Astrocyte (in vitro differentiated cells and primary cell): ENCODE measurements at regions not wholly inside any gene's neighbourhood (a gene's known extent, or its start where the extent isn't known, plus 50 kb on each side); places are given as distances from the start of the nearest gene placed in this dataset.

Source experiments
- DNase-seq: peaks from one replicate; pipeline ENCODE4 v3.0.0-alpha.2; 2010; ENCODE audit warnings: low read depth
- FAIRE-seq: peaks from 2 replicates; lab custom pipeline; 2011; peaks lifted over from hg19 to GRCh38; lab: Jason Lieb, UNC
- H2AFZ ChIP-seq: 2 replicates; pipeline ENCODE4 v1.6.0; 2012; ENCODE audit warnings: low read depth, low read length, inconsistent platforms
- H3K27ac ChIP-seq: 2 replicates; pipeline ENCODE4 v1.5.1; 2011; ENCODE audit warnings: low read depth, low read length, inconsistent platforms
- H3K27me3 ChIP-seq: 2 replicates; pipeline ENCODE4 v1.6.0; 2011; ENCODE audit warnings: low read length, inconsistent platforms; ENCODE audit not compliant: insufficient read depth
- H3K36me3 ChIP-seq: 2 replicates; pipeline ENCODE4 v1.5.1; 2011; ENCODE audit warnings: low read length, inconsistent platforms; ENCODE audit not compliant: insufficient read depth
- H3K4me1 ChIP-seq: 2 replicates; pipeline ENCODE4 v1.5.1; 2011; ENCODE audit warnings: low read length, inconsistent platforms; ENCODE audit not compliant: insufficient read depth
- H3K4me2 ChIP-seq: 2 replicates; pipeline ENCODE4 v1.6.0; 2012; ENCODE audit warnings: low read length, inconsistent platforms
- H3K4me3 ChIP-seq: 2 replicates; pipeline ENCODE4 v1.5.1; 2011; ENCODE audit warnings: low read depth, mild to moderate bottlenecking, low read length, inconsistent platforms; ENCODE audit not compliant: insufficient read depth
- H3K79me2 ChIP-seq: 2 replicates; pipeline ENCODE4 v1.6.0; 2012; ENCODE audit warnings: mild to moderate bottlenecking, low read length, inconsistent platforms; ENCODE audit not compliant: insufficient read depth
- H3K9ac ChIP-seq: 2 replicates; pipeline ENCODE4 v1.6.0; 2012; ENCODE audit warnings: mild to moderate bottlenecking, low read length, inconsistent platforms
- H3K9me3 ChIP-seq: 2 replicates; pipeline ENCODE4 v1.5.1; 2012; ENCODE audit warnings: low read depth, mild to moderate bottlenecking, low read length, inconsistent platforms; ENCODE audit not compliant: insufficient read depth
- H4K20me1 ChIP-seq: 2 replicates; pipeline ENCODE4 v1.6.0; 2012; ENCODE audit warnings: low read length, inconsistent platforms; ENCODE audit not compliant: insufficient read depth
- H3K27ac Mint-ChIP-seq: one replicate; pipeline ENCODE4 v1.8.0; 2021; ENCODE audit warnings: mild to moderate bottlenecking, mixed read lengths; ENCODE audit not compliant: unreplicated experiment
- H3K27me3 Mint-ChIP-seq: one replicate; pipeline ENCODE4 v1.8.0; 2021; ENCODE audit warnings: low read depth, mixed read lengths; ENCODE audit not compliant: unreplicated experiment
- H3K36me3 Mint-ChIP-seq: one replicate; pipeline ENCODE4 v1.8.0; 2021; ENCODE audit warnings: low read depth, mixed read lengths; ENCODE audit not compliant: unreplicated experiment
- H3K4me1 Mint-ChIP-seq: one replicate; pipeline ENCODE4 v1.8.0; 2021; ENCODE audit warnings: low read depth, mixed read lengths; ENCODE audit not compliant: unreplicated experiment
- H3K4me3 Mint-ChIP-seq: one replicate; pipeline ENCODE4 v1.8.0; 2021; ENCODE audit warnings: mild to moderate bottlenecking, moderate library complexity, mixed read lengths; ENCODE audit not compliant: unreplicated experiment
- H3K9me3 Mint-ChIP-seq: one replicate; pipeline ENCODE4 v1.8.0; 2021; ENCODE audit warnings: mild to moderate bottlenecking, mixed read lengths; ENCODE audit not compliant: unreplicated experiment
- CTCF ChIP-seq: IDR thresholded peaks from 2 replicates; pipeline ENCODE4 v1.5.1; 2011; ENCODE audit warnings: low read depth, mild to moderate bottlenecking, inconsistent platforms, low read length, moderate library complexity; ENCODE audit not compliant: insufficient read depth
- EZH2 ChIP-seq: IDR thresholded peaks from 2 replicates; pipeline ENCODE4 v1.6.1; 2012; ENCODE audit warnings: mild to moderate bottlenecking, low read length, inconsistent platforms; ENCODE audit not compliant: insufficient read depth

GRCh38 chr1:82215853-82216175, 415.1 kb downstream of the ADGRL2 start:
- H3K4me1 Mint-ChIP-seq, result no peaks in the 10 kb centered on the region
- Histone ChIP-seq H3K4me2 (no peak overlapping the region), H3K27me3 (no peaks in the 10 kb centered on the region), H3K9ac (no peak overlapping the region), H4K20me1 (no peaks in the 10 kb centered on the region), H2AFZ (no peak overlapping the region), H3K27ac (no peak overlapping the region), H3K9me3 (no peaks in the 10 kb centered on the region), H3K4me1 (no peaks in the 10 kb centered on the region), H3K79me2 (no peaks in the 10 kb centered on the region), H3K36me3 (no peaks in the 10 kb centered on the region), H3K4me3 (no peak overlapping the region)
- FAIRE-seq (no peak), DNase-seq (no peak)
- H3K36me3 Mint-ChIP-seq, result no peaks in the 10 kb centered on the region
- no peaks in the 10 kb centered on the region for H3K9me3 Mint-ChIP-seq
- H3K4me3 Mint-ChIP-seq, result no peak overlapping the region
- TF ChIP-seq CTCF, result no peak
- TF ChIP-seq EZH2, result no peak
- no peaks in the 10 kb centered on the region for H3K27me3 Mint-ChIP-seq
- no peak overlapping the region for H3K27ac Mint-ChIP-seq

GRCh38 chr1:82215056-82215852, 414.5 kb downstream of the ADGRL2 start:
- H3K27me3 ChIP-seq, result no peaks in the 10 kb centered on the region
- no peaks in the 10 kb centered on the region for H3K36me3 Mint-ChIP-seq
- no peaks in the 10 kb centered on the region for H3K79me2 ChIP-seq
- no peaks in the 10 kb centered on the region for H3K36me3 ChIP-seq
- no peak overlapping the region for H3K4me3 ChIP-seq
- H3K9me3 ChIP-seq, result no peaks in the 10 kb centered on the region
- TF ChIP-seq CTCF (no peak), EZH2 (no peak)
- DNase-seq, result no peak
- H3K4me1 Mint-ChIP-seq, result no peaks in the 10 kb centered on the region
- FAIRE-seq, result no peak
- H3K9me3 Mint-ChIP-seq, result no peaks in the 10 kb centered on the region
- no peak overlapping the region for H3K9ac ChIP-seq
- no peak overlapping the region for H2AFZ ChIP-seq
- H3K4me2 ChIP-seq, result no peak overlapping the region
- H3K27ac Mint-ChIP-seq, result no peak overlapping the region
- no peaks in the 10 kb centered on the region for H3K4me1 ChIP-seq
- H3K27ac ChIP-seq, result no peak overlapping the region
- H4K20me1 ChIP-seq, result no peaks in the 10 kb centered on the region
- H3K27me3 Mint-ChIP-seq, result no peaks in the 10 kb centered on the region
- H3K4me3 Mint-ChIP-seq, result no peak overlapping the region

GRCh38 chr1:82214606-82215005, 413.9 kb downstream of the ADGRL2 start:
- Mint-ChIP-seq H3K36me3 (no peaks in the 10 kb centered on the region), H3K4me3 (no peak overlapping the region), H3K27me3 (no peaks in the 10 kb centered on the region), H3K9me3 (no peaks in the 10 kb centered on the region), H3K4me1 (no peaks in the 10 kb centered on the region), H3K27ac (no peak overlapping the region)
- DNase-seq (no peak), FAIRE-seq (no peak)
- no peaks in the 10 kb centered on the region for H3K4me1 ChIP-seq
- no peaks in the 10 kb centered on the region for H3K79me2 ChIP-seq
- no peaks in the 10 kb centered on the region for H4K20me1 ChIP-seq
- no peak overlapping the region for H2AFZ ChIP-seq
- no peak overlapping the region for H3K4me2 ChIP-seq
- H3K9me3 ChIP-seq, result no peaks in the 10 kb centered on the region
- no peaks in the 10 kb centered on the region for H3K36me3 ChIP-seq
- H3K9ac ChIP-seq, result no peak overlapping the region
- TF ChIP-seq EZH2, result no peak
- no peak for TF ChIP-seq CTCF
- no peak overlapping the region for H3K27ac ChIP-seq
- no peak overlapping the region for H3K4me3 ChIP-seq
- no peaks in the 10 kb centered on the region for H3K27me3 ChIP-seq
